SU-DHL-6 (cell line): ENCODE measurements at regions not wholly inside any gene's neighbourhood (a gene's known extent, or its start where the extent isn't known, plus 50 kb on each side); places are given as distances from the start of the nearest gene placed in this dataset.

Experiments
- CTCF ChIP-seq: fragments of 200-600 bp; sonication (generic); IDR thresholded peaks from one replicate; pipeline ENCODE4 v1.5.1; 2017; ENCODE audit warnings: antibody characterized with exemption, mild to moderate bottlenecking, low read length, moderate library complexity; ENCODE audit not compliant: insufficient read depth, poor library complexity, severe bottlenecking
- EZH2phosphoT487 ChIP-seq: fragments of 200-600 bp; sonication (generic), shearing (Covaris generic); conservative IDR thresholded peaks from 2 replicates; pipeline ENCODE4 v1.6.1; 2018; ENCODE audit warnings: mild to moderate bottlenecking, antibody characterized with exemption, low read length, moderate library complexity, mixed read lengths

GRCh38 chr9:699396-699795 lies 142.1 kb upstream of the DMRT1 start:
- TF ChIP-seq CTCF = no peak
- TF ChIP-seq EZH2phosphoT487 = no peak
